AG04450 (cell line): ENCODE measurements at regions not wholly inside any gene's neighbourhood (a gene's known extent, or its start where the extent isn't known, plus 50 kb on each side); places are given as distances from the start of the nearest gene placed in this dataset.

Experiments
- CTCF ChIA-PET: fragments of 300-600, 350-600 bp; formaldehyde crosslinking; extraction: SDS; loops from one replicate; lab custom pipeline; 2022; ENCODE audit warnings: antibody characterized with exemption, inconsistent platforms; lab: Charles Lee
- POLR2A ChIA-PET: fragments of 350-600 bp; formaldehyde crosslinking; extraction: SDS; loops from one replicate; lab custom pipeline; 2021; ENCODE audit warnings: antibody characterized with exemption, inconsistent platforms; lab: Yijun Ruan, JAX
- DNase-seq: peaks from one replicate; pipeline ENCODE4 v3.0.0-alpha.2; 2011; ENCODE audit warnings: low read depth, low spot score
- H3K27ac ChIP-seq: one replicate; pipeline ENCODE4 v1.5.1; 2012; ENCODE audit warnings: low read depth, low read length, control low read depth
- H3K27me3 ChIP-seq: one replicate; pipeline ENCODE4 v1.6.0; 2012; ENCODE audit warnings: low read length; ENCODE audit not compliant: control insufficient read depth, insufficient read depth
- H3K4me3 ChIP-seq: 2 replicates; pipeline ENCODE4 v1.5.1; 2011; ENCODE audit warnings: mild to moderate bottlenecking, low read depth, low read length, control low read depth
- H3K9me3 ChIP-seq: 2 replicates; pipeline ENCODE4 v1.5.1; 2012; ENCODE audit warnings: low read length; ENCODE audit not compliant: control insufficient read depth, insufficient read depth
- TF ChIP-seq, protein P1 (sequence below): IDR thresholded peaks from 2 replicates; pipeline ENCODE4 v1.5.1; 2011; ENCODE audit warnings: low read depth, low read length, control low read depth, inconsistent platforms

DNA sequence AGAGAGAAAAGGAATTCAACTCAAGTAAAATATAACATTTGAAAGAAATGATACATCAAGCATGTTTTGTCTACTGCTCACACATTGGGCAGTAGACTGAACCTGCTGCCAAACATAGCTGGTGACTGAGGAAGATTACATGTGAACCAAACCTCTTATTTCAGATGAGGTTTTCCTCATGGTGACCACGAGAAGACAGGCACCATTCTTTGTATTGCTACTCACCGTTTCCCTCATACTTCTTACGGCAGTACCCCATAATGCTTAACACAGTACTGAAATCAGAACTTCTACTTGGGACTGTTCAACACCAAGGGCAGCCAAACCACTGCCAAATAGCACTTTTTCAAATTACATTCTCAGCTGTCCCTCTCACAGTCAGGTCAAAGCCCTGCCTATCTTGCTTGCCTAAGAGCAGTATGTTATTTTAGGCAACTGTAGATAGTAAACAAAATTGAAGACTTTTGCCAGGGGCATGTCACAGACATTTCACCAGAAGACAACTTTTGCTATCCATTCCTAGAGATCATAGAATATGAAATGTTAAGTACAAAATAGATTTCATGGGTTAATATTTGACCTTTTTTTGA is 167.1 kb upstream of the DOK6 start:
- DNase-seq: no peak
- TF ChIP-seq, protein P1, sequence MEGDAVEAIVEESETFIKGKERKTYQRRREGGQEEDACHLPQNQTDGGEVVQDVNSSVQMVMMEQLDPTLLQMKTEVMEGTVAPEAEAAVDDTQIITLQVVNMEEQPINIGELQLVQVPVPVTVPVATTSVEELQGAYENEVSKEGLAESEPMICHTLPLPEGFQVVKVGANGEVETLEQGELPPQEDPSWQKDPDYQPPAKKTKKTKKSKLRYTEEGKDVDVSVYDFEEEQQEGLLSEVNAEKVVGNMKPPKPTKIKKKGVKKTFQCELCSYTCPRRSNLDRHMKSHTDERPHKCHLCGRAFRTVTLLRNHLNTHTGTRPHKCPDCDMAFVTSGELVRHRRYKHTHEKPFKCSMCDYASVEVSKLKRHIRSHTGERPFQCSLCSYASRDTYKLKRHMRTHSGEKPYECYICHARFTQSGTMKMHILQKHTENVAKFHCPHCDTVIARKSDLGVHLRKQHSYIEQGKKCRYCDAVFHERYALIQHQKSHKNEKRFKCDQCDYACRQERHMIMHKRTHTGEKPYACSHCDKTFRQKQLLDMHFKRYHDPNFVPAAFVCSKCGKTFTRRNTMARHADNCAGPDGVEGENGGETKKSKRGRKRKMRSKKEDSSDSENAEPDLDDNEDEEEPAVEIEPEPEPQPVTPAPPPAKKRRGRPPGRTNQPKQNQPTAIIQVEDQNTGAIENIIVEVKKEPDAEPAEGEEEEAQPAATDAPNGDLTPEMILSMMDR: no peak
- no peaks in the 10 kb centered on the region for H3K27me3 ChIP-seq
- H3K9me3 ChIP-seq: no peaks in the 10 kb centered on the region
- CTCF ChIA-PET: no interaction called here
- no peak overlapping the region for H3K4me3 ChIP-seq
- POLR2A ChIA-PET: no interaction called here
- H3K27ac ChIP-seq: no peak overlapping the region

GRCh38 chr18:69239849-69240674 is 160.6 kb upstream of the DOK6 start:
- no peak for DNase-seq
- no peak overlapping the region for H3K4me3 ChIP-seq
- TF ChIP-seq, protein P1: no peak
- H3K27me3 ChIP-seq: no peaks in the 10 kb centered on the region
- no peak overlapping the region for H3K27ac ChIP-seq
- no peaks in the 10 kb centered on the region for H3K9me3 ChIP-seq
- POLR2A ChIA-PET: no interaction called here
- CTCF ChIA-PET: no interaction called here

DNA sequence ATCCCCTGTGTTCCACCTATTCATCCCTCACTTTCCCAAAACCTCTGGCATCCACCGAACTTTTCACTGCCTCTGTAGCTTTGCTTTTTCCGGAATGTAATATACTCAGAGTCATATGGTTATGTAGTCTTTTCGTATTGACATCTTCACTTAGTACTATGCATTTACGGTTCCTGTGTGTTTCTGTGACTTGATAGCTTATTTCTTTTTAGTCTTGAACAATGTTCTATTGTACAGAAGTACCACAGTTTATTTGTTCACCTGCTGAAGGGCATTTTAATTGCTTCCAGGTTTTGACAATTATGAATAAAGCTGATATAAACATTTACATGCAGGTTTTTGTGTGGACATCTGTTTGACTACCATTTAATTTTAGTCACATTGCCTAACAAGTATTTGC is 154.7 kb upstream of the DOK6 start:
- POLR2A ChIA-PET: no interaction called here
- H3K27ac ChIP-seq: no peak overlapping the region

DNA sequence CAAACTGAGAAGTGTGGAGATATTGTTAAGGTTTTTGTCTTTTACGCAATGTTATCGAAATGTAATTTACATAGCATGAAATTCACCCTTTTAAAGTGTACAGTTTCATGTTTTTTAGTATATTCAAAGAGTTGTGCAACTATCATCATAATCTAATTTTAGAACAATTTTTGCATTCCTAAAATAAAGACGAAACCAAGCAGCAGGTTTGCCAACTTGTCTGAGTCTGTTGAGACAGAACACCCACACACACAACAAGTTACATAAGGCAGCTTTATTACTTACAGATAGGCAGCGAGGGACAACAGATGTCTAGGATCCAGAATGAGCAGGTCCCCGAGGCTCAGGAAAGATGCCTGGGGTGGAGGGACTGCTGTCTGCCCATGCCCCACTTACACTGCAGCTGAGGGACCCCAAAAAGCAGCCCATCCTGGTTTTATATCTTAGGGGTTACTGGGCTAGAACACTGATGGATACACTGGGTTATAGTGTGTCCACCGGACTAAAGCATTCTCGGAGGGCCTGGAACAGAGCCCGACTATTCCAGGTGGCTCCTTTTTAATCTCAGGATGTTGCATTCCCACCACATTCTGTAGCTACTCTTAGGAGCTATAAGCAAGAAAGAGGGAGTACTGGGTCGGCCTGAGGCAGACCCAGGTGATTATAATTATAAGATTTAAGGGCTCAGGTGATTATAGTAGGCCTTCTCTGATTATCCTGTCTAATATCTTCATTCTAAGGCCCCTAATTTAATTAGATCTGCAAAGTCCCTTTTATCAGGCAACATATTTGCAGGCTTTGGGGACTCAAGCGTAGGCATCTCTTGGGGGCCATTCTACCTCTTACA is 150.2 kb upstream of the DOK6 start:
- no peaks in the 10 kb centered on the region for H3K27me3 ChIP-seq
- no peaks in the 10 kb centered on the region for H3K9me3 ChIP-seq
- ChIA-PET CTCF (no interaction called here), POLR2A (no interaction called here)
- no peak overlapping the region for H3K4me3 ChIP-seq
- TF ChIP-seq, protein P1: no peak
- peak; percentile 4 for DNase-seq
- no peak overlapping the region for H3K27ac ChIP-seq

More for the DNA sequence above, 154.7 kb upstream of the DOK6 start:
- DNase-seq: no peak
- no peak overlapping the region for H3K4me3 ChIP-seq
- no peaks in the 10 kb centered on the region for H3K9me3 ChIP-seq
- TF ChIP-seq, protein P1: no peak
- H3K27me3 ChIP-seq: no peaks in the 10 kb centered on the region
- CTCF ChIA-PET: no interaction called here
